Cardiac muscle cell (in vitro differentiated cells and primary cell): ENCODE measurements at regions not wholly inside any gene's neighbourhood (a gene's known extent, or its start where the extent isn't known, plus 50 kb on each side); places are given as distances from the start of the nearest gene placed in this dataset.

Source experiments
- DNase-seq, 2 donors: peaks; one replicate each; pipeline versions ENCODE4 v3.0.0 to v3.0.0-alpha.2; 2010 to 2017; ENCODE audit warnings: low read depth in 1 of 2, low spot score in 1 of 2
- H3K27ac ChIP-seq: fragments of 200-600 bp; sonication (generic); 2 replicates; pipeline ENCODE4 v1.5.1; 2016
- H3K27me3 ChIP-seq: fragments of 200-600 bp; sonication (generic); 2 replicates; pipeline ENCODE4 v1.6.0; 2016; ENCODE audit warnings: control low read depth
- H3K36me3 ChIP-seq: fragments of 200-600 bp; sonication (generic); 2 replicates; pipeline ENCODE4 v1.5.1; 2016; ENCODE audit warnings: control low read depth
- H3K4me1 ChIP-seq: fragments of 200-600 bp; sonication (generic); 2 replicates; pipeline ENCODE4 v1.8.1; 2017; ENCODE audit warnings: low read depth, mild to moderate bottlenecking, mixed run types
- H3K4me3 ChIP-seq: fragments of 200-600 bp; sonication (generic); 2 replicates; pipeline ENCODE4 v1.5.1; 2016; ENCODE audit warnings: mild to moderate bottlenecking
- H3K9me3 ChIP-seq: fragments of 200-600 bp; sonication (generic); 2 replicates; pipeline ENCODE4 v1.5.1; 2017; ENCODE audit warnings: low read depth, mild to moderate bottlenecking, control low read depth
- TF ChIP-seq, protein P1 (sequence below): IDR thresholded peaks from 2 replicates; pipeline ENCODE4 v1.5.1; 2012; ENCODE audit warnings: low read depth, mild to moderate bottlenecking, low read length

DNA sequence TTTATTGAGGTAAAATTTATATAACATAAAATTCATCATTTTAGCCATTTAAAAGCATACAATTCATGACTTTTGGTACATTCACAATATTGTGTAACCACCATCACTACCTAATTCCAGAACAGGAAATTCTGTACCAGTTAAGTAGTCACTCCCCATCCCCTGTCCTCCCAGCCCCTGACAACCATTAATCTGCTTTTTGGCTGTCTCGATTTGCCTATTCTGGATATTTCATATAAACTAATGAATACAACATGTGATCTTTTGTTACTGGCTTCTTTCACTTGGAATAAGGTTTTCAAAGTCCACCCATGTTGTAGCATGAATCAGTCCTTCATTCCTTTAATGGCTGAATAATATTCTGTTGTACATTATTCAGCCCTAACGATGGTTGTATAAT, 115.6 kb upstream of the KLF14 start:
- Histone ChIP-seq H3K4me3 (no peak overlapping the region), H3K27me3 (no peaks in the 10 kb centered on the region), H3K9me3 (no peaks in the 10 kb centered on the region), H3K27ac (no peak overlapping the region), H3K4me1 (no peaks in the 10 kb centered on the region), H3K36me3 (no peaks in the 10 kb centered on the region)
- DNase-seq = no peak
- TF ChIP-seq, protein P1, sequence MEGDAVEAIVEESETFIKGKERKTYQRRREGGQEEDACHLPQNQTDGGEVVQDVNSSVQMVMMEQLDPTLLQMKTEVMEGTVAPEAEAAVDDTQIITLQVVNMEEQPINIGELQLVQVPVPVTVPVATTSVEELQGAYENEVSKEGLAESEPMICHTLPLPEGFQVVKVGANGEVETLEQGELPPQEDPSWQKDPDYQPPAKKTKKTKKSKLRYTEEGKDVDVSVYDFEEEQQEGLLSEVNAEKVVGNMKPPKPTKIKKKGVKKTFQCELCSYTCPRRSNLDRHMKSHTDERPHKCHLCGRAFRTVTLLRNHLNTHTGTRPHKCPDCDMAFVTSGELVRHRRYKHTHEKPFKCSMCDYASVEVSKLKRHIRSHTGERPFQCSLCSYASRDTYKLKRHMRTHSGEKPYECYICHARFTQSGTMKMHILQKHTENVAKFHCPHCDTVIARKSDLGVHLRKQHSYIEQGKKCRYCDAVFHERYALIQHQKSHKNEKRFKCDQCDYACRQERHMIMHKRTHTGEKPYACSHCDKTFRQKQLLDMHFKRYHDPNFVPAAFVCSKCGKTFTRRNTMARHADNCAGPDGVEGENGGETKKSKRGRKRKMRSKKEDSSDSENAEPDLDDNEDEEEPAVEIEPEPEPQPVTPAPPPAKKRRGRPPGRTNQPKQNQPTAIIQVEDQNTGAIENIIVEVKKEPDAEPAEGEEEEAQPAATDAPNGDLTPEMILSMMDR = no peak

DNA sequence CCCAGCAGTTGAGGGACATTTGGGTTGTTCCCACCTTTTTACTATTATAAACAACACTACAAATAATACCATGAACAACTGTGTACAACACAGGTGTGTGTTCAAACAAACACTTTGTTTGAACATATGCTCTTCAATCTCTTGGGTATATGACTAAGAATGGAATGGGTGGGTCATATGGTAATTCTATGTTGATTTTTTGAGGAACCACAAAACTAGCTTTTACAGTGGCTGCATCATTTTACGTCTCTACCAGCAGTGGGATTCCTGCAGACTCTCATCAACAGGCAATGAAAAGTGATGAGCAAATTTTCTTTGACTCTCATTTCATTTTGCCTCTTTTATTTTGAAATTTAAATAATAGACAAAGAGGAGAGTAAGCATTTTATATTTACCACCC, 116.9 kb upstream of the KLF14 start:
- no peak for DNase-seq
- H3K9me3 ChIP-seq = no peaks in the 10 kb centered on the region
- H3K27me3 ChIP-seq = no peaks in the 10 kb centered on the region
- H3K27ac ChIP-seq = no peak overlapping the region
- H3K36me3 ChIP-seq = no peaks in the 10 kb centered on the region
- TF ChIP-seq, protein P1 = no peak
- H3K4me3 ChIP-seq = no peak overlapping the region
- no peaks in the 10 kb centered on the region for H3K4me1 ChIP-seq

DNA sequence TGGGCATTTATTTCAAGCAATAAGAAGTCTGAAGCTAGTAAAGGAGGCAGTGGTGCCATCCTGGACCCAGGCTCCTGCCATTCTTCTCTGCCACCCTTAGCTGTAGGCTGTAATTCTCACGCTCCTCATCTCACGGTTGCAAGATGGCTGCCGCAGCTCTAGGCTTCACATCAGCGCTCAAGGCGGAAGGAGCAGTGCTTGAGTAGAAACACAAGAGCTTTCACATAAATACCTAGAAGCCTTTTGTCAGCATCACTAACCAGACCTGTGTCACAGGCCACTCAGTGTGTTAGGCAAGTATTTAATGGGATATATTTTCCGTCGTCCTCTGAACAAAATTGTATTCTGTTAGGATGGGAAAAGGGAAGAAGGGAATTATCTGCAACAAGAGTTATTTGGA, 118.9 kb upstream of the KLF14 start:
- no peak for DNase-seq
- Histone ChIP-seq H3K27me3 (no peaks in the 10 kb centered on the region), H3K4me1 (no peaks in the 10 kb centered on the region), H3K9me3 (no peaks in the 10 kb centered on the region), H3K4me3 (no peak overlapping the region), H3K27ac (no peak overlapping the region), H3K36me3 (no peaks in the 10 kb centered on the region)
- TF ChIP-seq, protein P1 = no peak

DNA sequence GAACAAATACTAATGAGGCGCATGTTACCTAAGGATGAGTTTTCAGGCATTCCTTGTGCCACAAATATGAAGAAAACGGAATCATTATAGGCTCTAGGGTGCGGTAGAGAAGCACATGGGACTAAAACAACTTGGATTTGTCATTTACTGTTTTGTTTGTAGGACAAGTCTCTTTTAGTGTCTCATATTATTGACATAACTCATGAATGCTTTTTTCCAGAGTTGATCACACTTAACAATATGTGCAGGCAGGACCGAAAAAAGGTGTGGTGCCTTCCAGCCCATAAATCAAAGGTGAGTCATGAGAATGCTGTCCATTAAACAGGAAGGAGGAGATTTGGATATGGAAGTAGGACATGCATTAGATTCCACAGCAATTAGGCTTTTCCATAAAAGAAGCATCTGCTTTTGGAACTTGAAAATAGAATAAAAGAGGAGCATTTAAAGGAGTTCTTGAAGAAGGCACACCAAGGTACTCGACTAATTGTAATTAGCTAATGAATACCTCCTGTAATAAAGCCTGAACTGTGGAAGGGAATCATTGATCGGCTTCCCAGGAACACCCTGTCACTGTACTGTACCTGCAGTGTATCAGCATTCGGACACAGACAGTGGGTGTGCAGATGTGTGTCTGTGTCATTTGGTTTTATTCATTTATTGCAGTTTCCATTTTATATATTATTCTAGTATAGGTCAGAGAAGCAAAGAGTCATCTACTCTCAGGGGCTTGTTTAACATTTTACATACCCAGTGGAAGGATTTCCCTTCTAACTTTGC, 119.7 kb upstream of the KLF14 start:
- no peak for DNase-seq
- H3K4me1 ChIP-seq = no peaks in the 10 kb centered on the region
- H3K9me3 ChIP-seq = no peaks in the 10 kb centered on the region
- H3K27me3 ChIP-seq = no peaks in the 10 kb centered on the region
- H3K4me3 ChIP-seq = no peak overlapping the region
- TF ChIP-seq, protein P1 = no peak
- H3K27ac ChIP-seq = no peak overlapping the region
- H3K36me3 ChIP-seq = no peaks in the 10 kb centered on the region

DNA sequence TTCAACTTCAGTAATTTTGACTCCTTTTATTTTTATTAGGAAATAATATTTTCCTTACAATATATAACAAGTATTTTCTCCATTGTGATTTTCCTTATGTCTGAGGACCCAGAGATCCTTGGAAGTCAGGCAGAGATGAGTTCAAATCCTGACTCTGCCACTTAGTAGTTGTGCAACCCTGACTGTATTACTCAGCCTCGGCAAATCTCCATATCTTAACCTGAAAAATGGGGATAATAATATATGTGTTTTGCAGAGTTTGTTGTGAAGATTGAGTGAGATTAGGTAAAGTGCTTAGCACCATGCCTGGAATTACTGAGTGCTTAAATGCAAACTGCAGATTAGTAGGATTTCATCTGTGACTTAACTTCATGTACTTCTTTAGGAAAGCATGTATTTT, 120.5 kb upstream of the KLF14 start:
- Histone ChIP-seq H3K27ac (no peak overlapping the region), H3K4me3 (no peak overlapping the region), H3K4me1 (no peaks in the 10 kb centered on the region), H3K9me3 (no peaks in the 10 kb centered on the region), H3K36me3 (no peaks in the 10 kb centered on the region), H3K27me3 (no peaks in the 10 kb centered on the region)
- TF ChIP-seq, protein P1 = no peak
- no peak for DNase-seq
